Fibroblast of gingiva (primary cell): ENCODE measurements at regions not wholly inside any gene's neighbourhood (a gene's known extent, or its start where the extent isn't known, plus 50 kb on each side); places are given as distances from the start of the nearest gene placed in this dataset.

Experiments
- DNase-seq: peaks from one replicate; pipeline ENCODE4 v3.0.0-alpha.2; 2011; ENCODE audit warnings: low read depth

GRCh38 chr2:48258481-48259149 is 55.9 kb upstream of the FOXN2 start:
- DNase-seq: no peak

DNA sequence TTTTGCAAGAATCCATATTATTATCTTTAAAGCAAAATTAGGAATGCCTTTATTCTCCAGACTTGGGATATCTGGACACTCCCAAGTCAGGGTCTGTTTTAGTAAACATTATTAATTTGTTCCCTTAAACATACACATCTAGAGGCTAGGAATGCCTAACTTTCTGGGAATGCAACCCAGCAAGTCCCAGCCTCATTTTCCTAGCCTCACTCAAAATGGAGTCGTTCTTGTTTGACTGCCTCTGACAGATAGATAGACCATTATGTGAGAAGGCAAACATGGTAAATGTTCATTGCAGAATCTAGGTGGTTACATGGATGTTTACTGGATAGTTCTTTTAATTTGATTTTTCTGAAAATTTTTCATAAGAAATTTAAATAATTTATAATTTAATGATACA is 54.7 kb upstream of the FOXN2 start:
- no peak for DNase-seq

- no peak for DNase-seq
Measured at GRCh38 chr2:48264627-48265026, 49.9 kb upstream of the FOXN2 start.
